Kidney (tissue), 13 donors: ENCODE measurements at regions not wholly inside any gene's neighbourhood (a gene's known extent, or its start where the extent isn't known, plus 50 kb on each side); places are given as distances from the start of the nearest gene placed in this dataset.

Source experiments
- DNase-seq, 5 donors: peaks; one replicate each; pipeline ENCODE4 v3.0.0-alpha.2; 2013 to 2020
- FAIRE-seq: peaks from 2 replicates; lab custom pipeline; 2012; peaks lifted over from hg19 to GRCh38; lab: Jason Lieb, UNC
- H3K27ac ChIP-seq, 2 donors: one replicate each; pipeline ENCODE4 v1.7.0; 2013; ENCODE audit warnings: low read depth in 2 of 2, low read length in 2 of 2, inconsistent platforms in 1 of 2
- H3K27me3 ChIP-seq: one replicate; pipeline ENCODE4 v1.7.1; 2013; ENCODE audit warnings: low read length, inconsistent platforms; ENCODE audit not compliant: control insufficient read depth, insufficient read depth
- H3K36me3 ChIP-seq, 3 donors: one replicate each; pipeline versions ENCODE4 v1.7.0 to v1.7.1; 2013; ENCODE audit warnings: low read length in 3 of 3, control low read depth in 1 of 3, inconsistent platforms in 1 of 3; ENCODE audit not compliant: insufficient read depth in 3 of 3, control insufficient read depth in 2 of 3
- H3K4me1 ChIP-seq, 3 donors: one replicate each; pipeline versions ENCODE4 v1.7.0 to v1.7.1; 2013; ENCODE audit warnings: low read length in 3 of 3, inconsistent platforms in 1 of 3, low read depth in 1 of 3; ENCODE audit not compliant: control insufficient read depth in 2 of 3, insufficient read depth in 2 of 3
- H3K4me3 ChIP-seq, 3 donors: one replicate each; pipeline versions ENCODE4 v1.7.0 to v1.8.1; 2013; ENCODE audit warnings: low read length in 3 of 3, control low read depth in 1 of 3, inconsistent platforms in 1 of 3
- H3K9ac ChIP-seq, 3 donors: one replicate each; pipeline versions ENCODE4 v1.7.0 to v1.7.1; 2013; ENCODE audit warnings: low read length in 3 of 3, control low read depth in 1 of 3, inconsistent platforms in 1 of 3
- H3K9me3 ChIP-seq, 3 donors: one replicate each; pipeline versions ENCODE4 v1.7.0 to v1.7.1; 2013; ENCODE audit warnings: low read length in 3 of 3, control low read depth in 1 of 3, inconsistent platforms in 1 of 3; ENCODE audit not compliant: control insufficient read depth in 2 of 3, insufficient read depth in 1 of 3
- intact Hi-C: fragments of 100-400 bp; cut with DNase I; formaldehyde crosslinking; loops from one replicate; pipeline ENCODE4 v1.11.1; 2022
- TF ChIP-seq, protein P1 (sequence below): IDR thresholded peaks from 3 replicates; pipeline ENCODE4 v1.5.1; 2012; ENCODE audit warnings: mild to moderate bottlenecking, moderate library complexity, borderline replicate concordance; ENCODE audit not compliant: insufficient read depth; ENCODE audit errors: extremely low read depth
- donor health status: control.
- donor health status: control.
- donor health status: control.
- donor health status: control.
- donor health status: control.
- donor health status: DM: yes; HTN: yes; CAD: no.
- donor health status: Normal renal cell carcinoma (clear cell type).

DNA sequence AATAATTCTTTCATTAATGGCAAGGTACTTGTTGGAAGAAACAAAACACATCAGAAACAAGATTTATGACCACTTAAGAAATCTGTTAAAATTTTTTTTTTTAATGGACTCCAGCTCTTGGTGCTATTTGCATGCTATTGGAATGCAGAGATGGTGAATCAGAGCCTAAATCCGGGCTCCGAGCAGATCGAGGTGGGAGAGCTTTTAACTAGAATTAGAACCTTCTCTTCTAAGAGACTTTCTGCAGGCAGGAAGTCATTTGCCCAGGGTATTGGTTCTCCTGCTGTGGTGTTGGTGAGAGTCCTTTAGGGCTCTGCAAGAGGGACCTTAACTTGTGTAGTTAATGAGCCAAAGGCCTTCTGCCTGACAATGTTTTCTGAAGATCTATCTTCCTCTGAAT lies 419.4 kb downstream of the SNAPC1 start:
- Histone ChIP-seq H3K27ac (no peak overlapping the region), H3K36me3 (no peaks in the 10 kb centered on the region), H3K27me3 (no peaks in the 10 kb centered on the region), H3K9me3 (no peaks in the 10 kb centered on the region), H3K4me1 (no peaks in the 10 kb centered on the region), H3K4me3 (no peak overlapping the region), H3K9ac (no peak overlapping the region)
- DNase-seq (peak in 1 of 5 donors; percentile 7), FAIRE-seq (no peak)
- intact Hi-C loops = no loop called here
- TF ChIP-seq, protein P1, sequence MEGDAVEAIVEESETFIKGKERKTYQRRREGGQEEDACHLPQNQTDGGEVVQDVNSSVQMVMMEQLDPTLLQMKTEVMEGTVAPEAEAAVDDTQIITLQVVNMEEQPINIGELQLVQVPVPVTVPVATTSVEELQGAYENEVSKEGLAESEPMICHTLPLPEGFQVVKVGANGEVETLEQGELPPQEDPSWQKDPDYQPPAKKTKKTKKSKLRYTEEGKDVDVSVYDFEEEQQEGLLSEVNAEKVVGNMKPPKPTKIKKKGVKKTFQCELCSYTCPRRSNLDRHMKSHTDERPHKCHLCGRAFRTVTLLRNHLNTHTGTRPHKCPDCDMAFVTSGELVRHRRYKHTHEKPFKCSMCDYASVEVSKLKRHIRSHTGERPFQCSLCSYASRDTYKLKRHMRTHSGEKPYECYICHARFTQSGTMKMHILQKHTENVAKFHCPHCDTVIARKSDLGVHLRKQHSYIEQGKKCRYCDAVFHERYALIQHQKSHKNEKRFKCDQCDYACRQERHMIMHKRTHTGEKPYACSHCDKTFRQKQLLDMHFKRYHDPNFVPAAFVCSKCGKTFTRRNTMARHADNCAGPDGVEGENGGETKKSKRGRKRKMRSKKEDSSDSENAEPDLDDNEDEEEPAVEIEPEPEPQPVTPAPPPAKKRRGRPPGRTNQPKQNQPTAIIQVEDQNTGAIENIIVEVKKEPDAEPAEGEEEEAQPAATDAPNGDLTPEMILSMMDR = no peak

DNA sequence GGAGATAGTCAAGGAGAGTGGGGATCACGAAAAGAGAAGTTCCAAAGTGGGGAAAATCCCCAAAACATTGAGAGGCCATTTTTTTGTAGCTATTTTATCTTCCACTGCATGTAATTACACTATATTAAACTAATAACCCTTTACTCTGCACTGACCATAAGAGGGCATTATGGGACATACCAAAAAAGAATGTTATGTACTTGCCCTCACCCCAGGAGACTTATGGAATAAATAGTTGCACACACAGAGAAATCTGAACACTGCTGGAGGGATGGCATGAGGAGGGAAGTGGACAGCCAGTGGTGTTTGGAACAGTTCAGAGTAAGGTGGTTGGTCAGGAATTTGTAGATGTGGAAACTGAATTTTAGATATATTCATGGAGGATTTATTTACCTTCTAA lies 422.9 kb downstream of the SNAPC1 start:
- TF ChIP-seq, protein P1 = no peak
- no peaks in the 10 kb centered on the region for H3K9me3 ChIP-seq
- DNase-seq = no peak
- no peak overlapping the region for H3K4me3 ChIP-seq
- no peaks in the 10 kb centered on the region for H3K4me1 ChIP-seq
- H3K27ac ChIP-seq = no peak overlapping the region
- H3K9ac ChIP-seq = no peak overlapping the region
- no peaks in the 10 kb centered on the region for H3K27me3 ChIP-seq
- no peak for FAIRE-seq
- intact Hi-C loops = no loop called here
- no peaks in the 10 kb centered on the region for H3K36me3 ChIP-seq

DNA sequence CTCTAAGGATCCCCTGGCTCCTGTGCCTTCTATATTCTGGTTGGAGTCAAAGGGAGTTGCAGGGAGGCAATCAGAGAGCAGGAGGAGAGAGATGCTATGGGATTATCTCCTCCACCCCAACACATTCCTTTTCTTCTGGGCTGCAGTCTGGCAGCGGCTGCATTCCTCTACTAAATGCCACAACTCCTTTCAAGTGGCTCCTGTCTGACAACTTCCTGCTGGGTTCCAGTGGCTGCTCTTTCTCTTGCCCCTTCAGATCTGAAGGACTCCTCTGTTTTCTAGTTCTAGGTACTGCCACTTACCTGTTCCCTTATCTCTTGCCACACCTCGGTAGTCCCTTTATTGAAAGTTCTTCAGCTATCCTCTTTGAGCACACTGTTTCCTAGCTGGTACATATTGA lies 425.0 kb downstream of the SNAPC1 start:
- no peak for FAIRE-seq

More for the DNA sequence above, 425.0 kb downstream of the SNAPC1 start:
- H3K4me3 ChIP-seq = no peak overlapping the region
- H3K9me3 ChIP-seq = no peaks in the 10 kb centered on the region
- DNase-seq = no peak
- H3K27me3 ChIP-seq = no peaks in the 10 kb centered on the region
- no peaks in the 10 kb centered on the region for H3K4me1 ChIP-seq
- intact Hi-C loops = no loop called here
- H3K9ac ChIP-seq = no peak overlapping the region
- no peaks in the 10 kb centered on the region for H3K36me3 ChIP-seq
- H3K27ac ChIP-seq = no peak overlapping the region
- TF ChIP-seq, protein P1 = no peak
